ENCODE measurements at regions not wholly inside any gene's neighbourhood (a gene's known extent, or its start where the extent isn't known, plus 50 kb on each side); places are given as distances from the start of the nearest gene placed in this dataset.

GRCh38 chr10:36564433-36564832 is 561.0 kb upstream of the ANKRD30A start:
- no peak for TF ChIP-seq RAD21 (IDR thresholded peaks at IDR 0.05; ENCODE audit: low read depth)
- TF ChIP-seq REST (IDR thresholded peaks at IDR 0.05; ENCODE audit: low read depth) = no peak
- TF ChIP-seq ZBTB7A (IDR thresholded peaks at IDR 0.05; ENCODE audit: low read depth) = no peak
- TF ChIP-seq MAX (IDR thresholded peaks at IDR 0.05) = no peak
- no peak for TF ChIP-seq TCF12 (IDR thresholded peaks at IDR 0.05; ENCODE audit: low read depth)
- no peak for TF ChIP-seq EP300 (IDR thresholded peaks at IDR 0.05; ENCODE audit: borderline replicate concordance)
- TF ChIP-seq CREB1 (IDR thresholded peaks at IDR 0.05; ENCODE audit: low read depth) = no peak
- TF ChIP-seq NFIC (IDR thresholded peaks at IDR 0.05) = no peak
- no peak for TF ChIP-seq TAF1 (IDR thresholded peaks at IDR 0.05; ENCODE audit: low read depth)
- TF ChIP-seq YY1 (IDR thresholded peaks at IDR 0.05; ENCODE audit: low read depth) = no peak
- TF ChIP-seq CEBPB (IDR thresholded peaks at IDR 0.05) = no peak
- TF ChIP-seq USF1 (IDR thresholded peaks at IDR 0.05) = no peak
- TF ChIP-seq EGR1 (IDR thresholded peaks at IDR 0.05) = no peak
